Activated CD4-positive, alpha-beta memory T cell treated with anti-CD3 and anti-CD28 coated beads, Interleukin-2, amount 10 ng/mL, durations not matched to agents 7 days and 5 days (primary cell): ENCODE measurements at regions not wholly inside any gene's neighbourhood (a gene's known extent, or its start where the extent isn't known, plus 50 kb on each side); places are given as distances from the start of the nearest gene placed in this dataset.
"Not testable (repeated sequence)": the region's sequence is repeated elsewhere in the genome, so short reads cannot be mapped to it uniquely, and the experiment has no call there.

Source experiments
- CTCF ChIA-PET: fragments of 350-600 bp; sonication (Branson Sonifier 250); formaldehyde crosslinking; loops from one replicate; lab custom pipeline; 2021; ENCODE audit warnings: antibody characterized with exemption, inconsistent platforms; lab: Charles Lee
- POLR2A ChIA-PET: fragments of 350-600 bp; sonication (Branson Sonifier 250); formaldehyde crosslinking; loops from one replicate; lab custom pipeline; 2021; ENCODE audit warnings: antibody characterized with exemption; lab: Charles Lee
- DNase-seq: peaks from one replicate; pipeline ENCODE4 v3.0.0-alpha.2; 2020
- H3K27ac Mint-ChIP-seq: one replicate; pipeline ENCODE4 v1.8.0; 2021; ENCODE audit warnings: mild to moderate bottlenecking, mixed read lengths
- H3K27me3 Mint-ChIP-seq: one replicate; pipeline ENCODE4 v1.8.0; 2021; ENCODE audit warnings: mixed read lengths
- H3K36me3 Mint-ChIP-seq: one replicate; pipeline ENCODE4 v1.8.0; 2021; ENCODE audit warnings: low read depth, mixed read lengths
- H3K4me1 Mint-ChIP-seq: one replicate; pipeline ENCODE4 v1.8.0; 2021; ENCODE audit warnings: mixed read lengths
- H3K4me3 Mint-ChIP-seq: one replicate; pipeline ENCODE4 v1.8.0; 2021; ENCODE audit warnings: mild to moderate bottlenecking, mixed read lengths
- H3K9me3 Mint-ChIP-seq: one replicate; pipeline ENCODE4 v1.8.0; 2021; ENCODE audit warnings: mixed read lengths

- POLR2A ChIA-PET: no interaction called here
- H3K9me3 Mint-ChIP-seq: no peaks in the 10 kb centered on the region
- CTCF ChIA-PET: no interaction called here
- no peaks in the 10 kb centered on the region for H3K36me3 Mint-ChIP-seq
- H3K4me3 Mint-ChIP-seq: no peak overlapping the region
- no peak for DNase-seq
- H3K4me1 Mint-ChIP-seq: peaks cover 7% of the 10 kb centered on the region
- H3K27ac Mint-ChIP-seq: no peak overlapping the region
- H3K27me3 Mint-ChIP-seq: no peaks in the 10 kb centered on the region
These were observed 177.8 kb upstream of the MEF2C start for GRCh38 chr5:89060768-89061167.

GRCh38 chr5:89059274-89059673, 176.3 kb upstream of the MEF2C start:
- Mint-ChIP-seq H3K9me3 (no peaks in the 10 kb centered on the region), H3K27ac (no peak overlapping the region), H3K4me3 (no peak overlapping the region), H3K4me1 (peaks cover 4% of the 10 kb centered on the region), H3K27me3 (no peaks in the 10 kb centered on the region), H3K36me3 (no peaks in the 10 kb centered on the region)
- no peak for DNase-seq
- ChIA-PET POLR2A (no interaction called here), CTCF (no interaction called here)

- H3K4me3 Mint-ChIP-seq: no peak overlapping the region
- no peaks in the 10 kb centered on the region for H3K36me3 Mint-ChIP-seq
- no peaks in the 10 kb centered on the region for H3K27me3 Mint-ChIP-seq
- POLR2A ChIA-PET: no interaction called here
- H3K27ac Mint-ChIP-seq: no peak overlapping the region
- peaks cover 4% of the 10 kb centered on the region for H3K9me3 Mint-ChIP-seq
- no peak for DNase-seq
- CTCF ChIA-PET: no interaction called here
- H3K4me1 Mint-ChIP-seq: no peaks in the 10 kb centered on the region
These were observed 172.7 kb upstream of the MEF2C start for GRCh38 chr5:89055695-89056085.

- peaks cover 4% of the 10 kb centered on the region for H3K9me3 Mint-ChIP-seq
These were observed 172.2 kb upstream of the MEF2C start for GRCh38 chr5:89055015-89055694.

GRCh38 chr5:89053547-89053946, 170.6 kb upstream of the MEF2C start:
- Mint-ChIP-seq H3K4me3 (no peak overlapping the region), H3K36me3 (no peaks in the 10 kb centered on the region), H3K27me3 (no peaks in the 10 kb centered on the region), H3K27ac (no peak overlapping the region), H3K9me3 (peaks cover 4% of the 10 kb centered on the region), H3K4me1 (no peaks in the 10 kb centered on the region)
- ChIA-PET CTCF (no interaction called here), POLR2A (no interaction called here)
- no peak for DNase-seq

More at GRCh38 chr5:89055015-89055694, 172.2 kb upstream of the MEF2C start:
- CTCF ChIA-PET: no interaction called here
- Mint-ChIP-seq H3K4me3 (no peak overlapping the region), H3K4me1 (no peaks in the 10 kb centered on the region), H3K27me3 (no peaks in the 10 kb centered on the region), H3K27ac (no peak overlapping the region), H3K36me3 (no peaks in the 10 kb centered on the region)
- POLR2A ChIA-PET: no interaction called here
- DNase-seq: no peak

- H3K4me1 Mint-ChIP-seq, H3K27ac Mint-ChIP-seq, POLR2A ChIA-PET: not testable (repeated sequence)
These were observed 167.1 kb upstream of the MEF2C start for GRCh38 chr5:89050062-89050461.

GRCh38 chr5:89047571-89047970, 164.6 kb upstream of the MEF2C start:
- CTCF ChIA-PET: no interaction called here
- peaks cover 4% of the 10 kb centered on the region for H3K9me3 Mint-ChIP-seq
- no peaks in the 10 kb centered on the region for H3K27me3 Mint-ChIP-seq

More at GRCh38 chr5:89050062-89050461, 167.1 kb upstream of the MEF2C start:
- H3K36me3 Mint-ChIP-seq, H3K9me3 Mint-ChIP-seq, CTCF ChIA-PET, H3K27me3 Mint-ChIP-seq, H3K4me3 Mint-ChIP-seq, DNase-seq: not testable (repeated sequence)

GRCh38 chr5:89045216-89045615, 162.2 kb upstream of the MEF2C start:
- ChIA-PET POLR2A (no interaction called here), CTCF (no interaction called here)
- Mint-ChIP-seq H3K9me3 (no peaks in the 10 kb centered on the region), H3K27me3 (no peaks in the 10 kb centered on the region), H3K4me1 (peaks cover 3% of the 10 kb centered on the region), H3K4me3 (no peak overlapping the region), H3K27ac (no peak overlapping the region), H3K36me3 (no peaks in the 10 kb centered on the region)
- DNase-seq: no peak

More at GRCh38 chr5:89047571-89047970, 164.6 kb upstream of the MEF2C start:
- POLR2A ChIA-PET: no interaction called here
- peaks cover 3% of the 10 kb centered on the region for H3K4me1 Mint-ChIP-seq
- H3K27ac Mint-ChIP-seq: no peak overlapping the region
- H3K36me3 Mint-ChIP-seq: no peaks in the 10 kb centered on the region
- no peak for DNase-seq
- H3K4me3 Mint-ChIP-seq: no peak overlapping the region

- CTCF ChIA-PET: no interaction called here
- DNase-seq: no peak
These were observed 161.8 kb upstream of the MEF2C start for GRCh38 chr5:89044674-89045200.

GRCh38 chr5:89043676-89044075, 160.7 kb upstream of the MEF2C start:
- DNase-seq: no peak
- Mint-ChIP-seq H3K9me3 (no peaks in the 10 kb centered on the region), H3K27ac (no peak overlapping the region), H3K4me3 (no peak overlapping the region), H3K4me1 (peaks cover 3% of the 10 kb centered on the region), H3K36me3 (no peaks in the 10 kb centered on the region), H3K27me3 (no peaks in the 10 kb centered on the region)
- CTCF ChIA-PET: no interaction called here
- POLR2A ChIA-PET: no interaction called here

More at GRCh38 chr5:89044674-89045200, 161.8 kb upstream of the MEF2C start:
- no peaks in the 10 kb centered on the region for H3K36me3 Mint-ChIP-seq
- H3K27me3 Mint-ChIP-seq: no peaks in the 10 kb centered on the region
- POLR2A ChIA-PET: no interaction called here
- H3K27ac Mint-ChIP-seq: no peak overlapping the region
- H3K4me3 Mint-ChIP-seq: no peak overlapping the region
- H3K4me1 Mint-ChIP-seq: peaks cover 3% of the 10 kb centered on the region
- no peaks in the 10 kb centered on the region for H3K9me3 Mint-ChIP-seq

- Mint-ChIP-seq H3K27me3 (no peaks in the 10 kb centered on the region), H3K4me1 (peaks cover 3% of the 10 kb centered on the region), H3K9me3 (no peaks in the 10 kb centered on the region), H3K4me3 (no peak overlapping the region), H3K27ac (no peak overlapping the region), H3K36me3 (no peaks in the 10 kb centered on the region)
- DNase-seq: no peak
- ChIA-PET CTCF (no interaction called here), POLR2A (no interaction called here)
These were observed 159.8 kb upstream of the MEF2C start for GRCh38 chr5:89042746-89043145.

GRCh38 chr5:89041976-89042375, 159.0 kb upstream of the MEF2C start:
- CTCF ChIA-PET: no interaction called here
- H3K9me3 Mint-ChIP-seq: no peaks in the 10 kb centered on the region
- POLR2A ChIA-PET: no interaction called here
- DNase-seq: no peak
- H3K4me1 Mint-ChIP-seq: peaks cover 3% of the 10 kb centered on the region
- no peak overlapping the region for H3K4me3 Mint-ChIP-seq
- no peaks in the 10 kb centered on the region for H3K36me3 Mint-ChIP-seq
- H3K27me3 Mint-ChIP-seq: no peaks in the 10 kb centered on the region
- no peak overlapping the region for H3K27ac Mint-ChIP-seq

- POLR2A ChIA-PET: no interaction called here
- H3K27ac Mint-ChIP-seq: no peak overlapping the region
These were observed 158.3 kb upstream of the MEF2C start for GRCh38 chr5:89041249-89041779.

More at GRCh38 chr5:89041249-89041779, 158.3 kb upstream of the MEF2C start:
- Mint-ChIP-seq H3K27me3 (no peaks in the 10 kb centered on the region), H3K36me3 (no peaks in the 10 kb centered on the region), H3K4me3 (no peak overlapping the region), H3K4me1 (peaks cover 3% of the 10 kb centered on the region), H3K9me3 (no peaks in the 10 kb centered on the region)
- no peak for DNase-seq
- CTCF ChIA-PET: no interaction called here
